Panc1 (cell line): ENCODE measurements at regions not wholly inside any gene's neighbourhood (a gene's known extent, or its start where the extent isn't known, plus 50 kb on each side); places are given as distances from the start of the nearest gene placed in this dataset.
"Not testable (repeated sequence)": the region's sequence is repeated elsewhere in the genome, so short reads cannot be mapped to it uniquely, and the experiment has no call there.

Source experiments
- ATAC-seq: fragments of 200-7000 bp; cut with Tn5 transposase; 2 replicates; pipeline ENCODE4 v1.9.1; 2020; ENCODE audit warnings: mild to moderate bottlenecking, moderate library complexity
- BruUV-seq: library from RNA; stranded (reverse); fragments of 400-500 nt; replicated peaks from 2 replicates; lab custom pipeline; 2021; lab: Mats Ljungman, UMichigan
- CTCF ChIA-PET: fragments of 300-600 bp; sonication (Branson Sonifier 250); formaldehyde crosslinking; loops from one replicate; lab custom pipeline; 2022; ENCODE audit warnings: antibody characterized with exemption; lab: Charles Lee
- POLR2A ChIA-PET: fragments of 300-600 bp; sonication (Branson Sonifier 250); formaldehyde crosslinking; loops from one replicate; lab custom pipeline; 2022; ENCODE audit warnings: antibody characterized with exemption; lab: Charles Lee
- DNase-seq: peaks from one replicate; pipeline ENCODE4 v3.0.0-alpha.2; 2010; ENCODE audit warnings: low read depth, low spot score
- H3K27ac ChIP-seq: 2 replicates; pipeline ENCODE4 v1.5.1; 2011; ENCODE audit warnings: mild to moderate bottlenecking, low read length, inconsistent platforms
- H3K27me3 ChIP-seq: fragments of 200-500 bp; sonication (Bioruptor generic); 2 replicates; pipeline ENCODE4 v1.6.0; 2014; ENCODE audit warnings: low read length, inconsistent platforms; ENCODE audit not compliant: control insufficient read depth, insufficient read depth
- H3K36me3 ChIP-seq: fragments of 200-500 bp; sonication (Bioruptor generic); 2 replicates; pipeline ENCODE4 v1.5.1; 2014; ENCODE audit warnings: inconsistent platforms, mild to moderate bottlenecking, low read length, moderate library complexity; ENCODE audit not compliant: control insufficient read depth, insufficient read depth
- H3K4me1 ChIP-seq: 2 replicates; pipeline ENCODE4 v1.5.1; 2011; ENCODE audit warnings: inconsistent platforms, mild to moderate bottlenecking, low read length, moderate library complexity; ENCODE audit not compliant: control insufficient read depth, insufficient read depth
- H3K4me3 ChIP-seq, 2 experiments: 2 replicates each; pipeline ENCODE4 v1.5.1; 2011 to 2012; ENCODE audit warnings: low read depth in 2 of 2, low read length in 2 of 2, mild to moderate bottlenecking in 2 of 2, inconsistent platforms in 1 of 2, moderate library complexity in 1 of 2
- H3K9me3 ChIP-seq: fragments of 200-500 bp; sonication (Bioruptor generic); 2 replicates; pipeline ENCODE4 v1.5.1; 2014; ENCODE audit warnings: low read depth, mild to moderate bottlenecking, inconsistent platforms, low read length, moderate library complexity; ENCODE audit not compliant: control insufficient read depth, insufficient read depth
- CTCF ChIP-seq: fragments of 450-650 bp; IDR thresholded peaks from 2 replicates; pipeline ENCODE4 v1.5.1; 2017; ENCODE audit warnings: mild to moderate bottlenecking
- POLR2AphosphoS5 ChIP-seq: IDR thresholded peaks from 2 replicates; pipeline ENCODE4 v1.6.1; 2012; ENCODE audit warnings: mild to moderate bottlenecking, low read depth, low read length, moderate library complexity
- SIN3A ChIP-seq: IDR thresholded peaks from 2 replicates; pipeline ENCODE4 v1.6.1; 2012; ENCODE audit warnings: low read depth, mild to moderate bottlenecking, low read length, moderate library complexity, borderline replicate concordance; ENCODE audit not compliant: insufficient read depth
- TCF7L2 ChIP-seq: IDR thresholded peaks from 2 replicates; pipeline ENCODE4 v1.6.1; 2011; ENCODE audit warnings: mild to moderate bottlenecking, low read depth, low read length, inconsistent platforms
- in situ Hi-C: cut with HindIII; loops from 2 replicates; pipeline ENCODE4 v1.10.0; 2016; ENCODE audit warnings: low sequenced_read_pairs, low pct_unique_long_range_greater_than_20kb
- intact Hi-C: fragments of 100-400 bp; cut with micrococcal nuclease; formaldehyde crosslinking; loops from one replicate; pipeline ENCODE4 v1.10.0; 2022; ENCODE audit not compliant: unreplicated experiment
- TF ChIP-seq, protein P1 (sequence below), 2 experiments: IDR thresholded peaks; 2 replicates each; pipeline ENCODE4 v1.6.1; 2011 to 2012; ENCODE audit warnings: low read depth in 2 of 2, control low read depth in 1 of 2, low read length in 1 of 2, mild to moderate bottlenecking in 1 of 2, moderate library complexity in 1 of 2; ENCODE audit not compliant: insufficient read depth in 1 of 2

DNA sequence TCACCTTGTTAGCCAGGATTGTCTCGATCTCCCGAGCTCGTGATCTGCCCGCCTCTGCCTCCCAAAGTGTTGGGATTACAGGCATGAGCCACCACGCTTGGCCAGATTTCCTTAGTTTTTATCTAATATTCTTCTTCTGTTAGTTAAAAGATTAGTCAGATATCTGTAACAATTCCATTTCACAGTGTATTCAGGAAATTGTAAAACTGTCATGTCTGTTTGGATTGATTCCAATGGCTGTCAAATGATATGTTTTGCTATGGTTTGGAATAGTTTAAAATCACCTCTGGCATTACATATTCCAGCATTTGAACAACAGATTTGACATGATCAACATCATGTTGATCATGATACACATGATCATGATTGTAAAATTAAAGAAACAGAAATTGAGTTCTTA is 193.6 kb upstream of the DAB2 start:
- ChIA-PET CTCF (no interaction called here), POLR2A (no interaction called here)
- TF ChIP-seq POLR2AphosphoS5 = no peak
- Histone ChIP-seq H3K27me3 (no peaks in the 10 kb centered on the region), H3K36me3 (no peaks in the 10 kb centered on the region), H3K4me1 (no peaks in the 10 kb centered on the region), H3K4me3 (no peak overlapping the region), H3K9me3 (no peaks in the 10 kb centered on the region), H3K27ac (no peak overlapping the region)
- no TSS peak for BruUV-seq
- intact Hi-C loops (no loop called here), in situ Hi-C loops (no loop called here)
- ATAC-seq = no peak
- no peak for DNase-seq

- in situ Hi-C loops (no loop called here), intact Hi-C loops (no loop called here)
- Histone ChIP-seq H3K27ac (no peak overlapping the region), H3K36me3 (no peaks in the 10 kb centered on the region), H3K4me1 (no peaks in the 10 kb centered on the region), H3K27me3 (no peaks in the 10 kb centered on the region), H3K9me3 (no peaks in the 10 kb centered on the region), H3K4me3 (no peak overlapping the region)
- no peak for ATAC-seq
- no TSS peak for BruUV-seq
- ChIA-PET CTCF (no interaction called here), POLR2A (no interaction called here)
- DNase-seq = no peak
- TF ChIP-seq CTCF (no peak), TCF7L2 (no peak), SIN3A (no peak), POLR2AphosphoS5 (no peak)
- TF ChIP-seq, protein P1, sequence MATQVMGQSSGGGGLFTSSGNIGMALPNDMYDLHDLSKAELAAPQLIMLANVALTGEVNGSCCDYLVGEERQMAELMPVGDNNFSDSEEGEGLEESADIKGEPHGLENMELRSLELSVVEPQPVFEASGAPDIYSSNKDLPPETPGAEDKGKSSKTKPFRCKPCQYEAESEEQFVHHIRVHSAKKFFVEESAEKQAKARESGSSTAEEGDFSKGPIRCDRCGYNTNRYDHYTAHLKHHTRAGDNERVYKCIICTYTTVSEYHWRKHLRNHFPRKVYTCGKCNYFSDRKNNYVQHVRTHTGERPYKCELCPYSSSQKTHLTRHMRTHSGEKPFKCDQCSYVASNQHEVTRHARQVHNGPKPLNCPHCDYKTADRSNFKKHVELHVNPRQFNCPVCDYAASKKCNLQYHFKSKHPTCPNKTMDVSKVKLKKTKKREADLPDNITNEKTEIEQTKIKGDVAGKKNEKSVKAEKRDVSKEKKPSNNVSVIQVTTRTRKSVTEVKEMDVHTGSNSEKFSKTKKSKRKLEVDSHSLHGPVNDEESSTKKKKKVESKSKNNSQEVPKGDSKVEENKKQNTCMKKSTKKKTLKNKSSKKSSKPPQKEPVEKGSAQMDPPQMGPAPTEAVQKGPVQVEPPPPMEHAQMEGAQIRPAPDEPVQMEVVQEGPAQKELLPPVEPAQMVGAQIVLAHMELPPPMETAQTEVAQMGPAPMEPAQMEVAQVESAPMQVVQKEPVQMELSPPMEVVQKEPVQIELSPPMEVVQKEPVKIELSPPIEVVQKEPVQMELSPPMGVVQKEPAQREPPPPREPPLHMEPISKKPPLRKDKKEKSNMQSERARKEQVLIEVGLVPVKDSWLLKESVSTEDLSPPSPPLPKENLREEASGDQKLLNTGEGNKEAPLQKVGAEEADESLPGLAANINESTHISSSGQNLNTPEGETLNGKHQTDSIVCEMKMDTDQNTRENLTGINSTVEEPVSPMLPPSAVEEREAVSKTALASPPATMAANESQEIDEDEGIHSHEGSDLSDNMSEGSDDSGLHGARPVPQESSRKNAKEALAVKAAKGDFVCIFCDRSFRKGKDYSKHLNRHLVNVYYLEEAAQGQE (IDR thresholded peaks at IDR 0.05; ENCODE audit: insufficient read depth in 1 of 2, low read depth in 2 of 2, low read length in 1 of 2) = no peak
These were observed 191.4 kb upstream of the DAB2 start for GRCh38 chr5:39616131-39616530.

GRCh38 chr5:39611076-39611475 is 186.3 kb upstream of the DAB2 start:
- not testable (repeated sequence) for BruUV-seq, DNase-seq

More at GRCh38 chr5:39611076-39611475, 186.3 kb upstream of the DAB2 start:
- H3K27me3 ChIP-seq, POLR2A ChIA-PET, CTCF ChIA-PET, H3K4me3 ChIP-seq, in situ Hi-C loops, H3K27ac ChIP-seq, H3K9me3 ChIP-seq, intact Hi-C loops, H3K4me1 ChIP-seq, H3K36me3 ChIP-seq, ATAC-seq: not testable (repeated sequence)
